Panc1 (cell line): ENCODE measurements at regions not wholly inside any gene's neighbourhood (a gene's known extent, or its start where the extent isn't known, plus 50 kb on each side); places are given as distances from the start of the nearest gene placed in this dataset.

Experiments used
- ATAC-seq: fragments of 200-7000 bp; cut with Tn5 transposase; 2 replicates; pipeline ENCODE4 v1.9.1; 2020; ENCODE audit warnings: mild to moderate bottlenecking, moderate library complexity
- BruUV-seq: library from RNA; stranded (reverse); fragments of 400-500 nt; replicated peaks from 2 replicates; lab custom pipeline; 2021; lab: Mats Ljungman, UMichigan
- CTCF ChIA-PET: fragments of 300-600 bp; sonication (Branson Sonifier 250); formaldehyde crosslinking; loops from one replicate; lab custom pipeline; 2022; ENCODE audit warnings: antibody characterized with exemption; lab: Charles Lee
- POLR2A ChIA-PET: fragments of 300-600 bp; sonication (Branson Sonifier 250); formaldehyde crosslinking; loops from one replicate; lab custom pipeline; 2022; ENCODE audit warnings: antibody characterized with exemption; lab: Charles Lee
- DNase-seq: peaks from one replicate; pipeline ENCODE4 v3.0.0-alpha.2; 2010; ENCODE audit warnings: low read depth, low spot score
- H3K27ac ChIP-seq: 2 replicates; pipeline ENCODE4 v1.5.1; 2011; ENCODE audit warnings: mild to moderate bottlenecking, low read length, inconsistent platforms
- H3K27me3 ChIP-seq: fragments of 200-500 bp; sonication (Bioruptor generic); 2 replicates; pipeline ENCODE4 v1.6.0; 2014; ENCODE audit warnings: low read length, inconsistent platforms; ENCODE audit not compliant: control insufficient read depth, insufficient read depth
- H3K36me3 ChIP-seq: fragments of 200-500 bp; sonication (Bioruptor generic); 2 replicates; pipeline ENCODE4 v1.5.1; 2014; ENCODE audit warnings: inconsistent platforms, mild to moderate bottlenecking, low read length, moderate library complexity; ENCODE audit not compliant: control insufficient read depth, insufficient read depth
- H3K4me1 ChIP-seq: 2 replicates; pipeline ENCODE4 v1.5.1; 2011; ENCODE audit warnings: inconsistent platforms, mild to moderate bottlenecking, low read length, moderate library complexity; ENCODE audit not compliant: control insufficient read depth, insufficient read depth
- H3K4me3 ChIP-seq, 2 experiments: 2 replicates each; pipeline ENCODE4 v1.5.1; 2011 to 2012; ENCODE audit warnings: low read depth in 2 of 2, low read length in 2 of 2, mild to moderate bottlenecking in 2 of 2, inconsistent platforms in 1 of 2, moderate library complexity in 1 of 2
- H3K9me3 ChIP-seq: fragments of 200-500 bp; sonication (Bioruptor generic); 2 replicates; pipeline ENCODE4 v1.5.1; 2014; ENCODE audit warnings: low read depth, mild to moderate bottlenecking, inconsistent platforms, low read length, moderate library complexity; ENCODE audit not compliant: control insufficient read depth, insufficient read depth
- POLR2AphosphoS5 ChIP-seq: IDR thresholded peaks from 2 replicates; pipeline ENCODE4 v1.6.1; 2012; ENCODE audit warnings: mild to moderate bottlenecking, low read depth, low read length, moderate library complexity
- SIN3A ChIP-seq: IDR thresholded peaks from 2 replicates; pipeline ENCODE4 v1.6.1; 2012; ENCODE audit warnings: low read depth, mild to moderate bottlenecking, low read length, moderate library complexity, borderline replicate concordance; ENCODE audit not compliant: insufficient read depth
- TCF7L2 ChIP-seq: IDR thresholded peaks from 2 replicates; pipeline ENCODE4 v1.6.1; 2011; ENCODE audit warnings: mild to moderate bottlenecking, low read depth, low read length, inconsistent platforms
- in situ Hi-C: cut with HindIII; loops from 2 replicates; pipeline ENCODE4 v1.10.0; 2016; ENCODE audit warnings: low sequenced_read_pairs, low pct_unique_long_range_greater_than_20kb
- intact Hi-C: fragments of 100-400 bp; cut with micrococcal nuclease; formaldehyde crosslinking; loops from one replicate; pipeline ENCODE4 v1.10.0; 2022; ENCODE audit not compliant: unreplicated experiment
- TF ChIP-seq, protein P1 (sequence below), 2 experiments: IDR thresholded peaks; 2 replicates each; pipeline ENCODE4 v1.6.1; 2011 to 2012; ENCODE audit warnings: low read depth in 2 of 2, control low read depth in 1 of 2, low read length in 1 of 2, mild to moderate bottlenecking in 1 of 2, moderate library complexity in 1 of 2; ENCODE audit not compliant: insufficient read depth in 1 of 2
- TF ChIP-seq, protein P2 (sequence below): fragments of 450-650 bp; IDR thresholded peaks from 2 replicates; pipeline ENCODE4 v1.5.1; 2017; ENCODE audit warnings: mild to moderate bottlenecking

DNA sequence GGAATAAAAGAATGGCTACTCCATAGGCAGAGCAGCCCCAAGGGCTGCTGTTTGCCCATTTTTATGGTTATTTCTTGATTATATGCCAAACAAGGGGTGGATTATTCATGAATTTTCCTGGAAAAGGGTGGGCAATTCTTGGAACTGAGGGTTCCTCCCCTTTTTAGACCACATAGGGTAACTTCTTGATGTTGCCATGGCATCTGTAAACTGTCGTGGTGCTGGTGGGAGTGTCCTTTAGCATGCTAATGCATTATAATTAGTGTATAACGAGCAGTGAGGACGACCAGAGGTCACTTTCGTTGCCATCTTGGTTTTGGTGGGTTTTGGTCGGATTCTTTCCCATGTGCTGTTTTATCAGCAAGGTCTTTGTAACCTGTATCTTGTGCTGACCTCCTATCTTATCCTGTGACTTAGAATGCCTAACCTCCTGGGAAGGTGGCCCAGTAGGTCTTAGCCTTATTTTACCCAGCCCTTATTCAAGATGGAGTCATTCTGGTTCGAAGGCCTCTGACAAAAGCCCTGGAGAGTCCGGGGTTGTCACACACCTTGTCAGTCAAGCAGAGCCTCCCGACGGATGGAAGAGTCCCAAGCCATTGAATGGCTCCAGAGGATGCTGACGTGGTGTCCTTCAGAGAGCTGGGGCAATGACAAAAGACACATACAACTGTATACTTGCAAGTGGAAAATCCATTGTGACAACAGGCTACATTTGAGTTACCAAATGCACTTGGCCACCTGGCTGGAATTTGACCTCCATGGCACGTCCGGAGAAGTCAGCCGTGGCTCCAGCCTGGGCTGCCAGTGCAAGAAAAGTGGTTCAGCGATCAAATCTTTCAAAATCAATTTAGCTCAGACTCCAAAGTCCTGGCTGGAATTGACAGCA, 67.1 kb upstream of the CLINT1 start:
- Histone ChIP-seq H3K9me3 (no peaks in the 10 kb centered on the region), H3K27ac (no peak overlapping the region), H3K4me1 (no peaks in the 10 kb centered on the region), H3K27me3 (no peaks in the 10 kb centered on the region), H3K4me3 (no peak overlapping the region), H3K36me3 (no peaks in the 10 kb centered on the region)
- ATAC-seq (no peak), DNase-seq (no peak)
- BruUV-seq, result no TSS peak
- ChIA-PET POLR2A (no interaction called here), CTCF (no interaction called here)
- intact Hi-C loops (no loop called here), in situ Hi-C loops (no loop called here)
- TF ChIP-seq POLR2AphosphoS5 (no peak), SIN3A (no peak), TCF7L2 (no peak)
- TF ChIP-seq, protein P1, sequence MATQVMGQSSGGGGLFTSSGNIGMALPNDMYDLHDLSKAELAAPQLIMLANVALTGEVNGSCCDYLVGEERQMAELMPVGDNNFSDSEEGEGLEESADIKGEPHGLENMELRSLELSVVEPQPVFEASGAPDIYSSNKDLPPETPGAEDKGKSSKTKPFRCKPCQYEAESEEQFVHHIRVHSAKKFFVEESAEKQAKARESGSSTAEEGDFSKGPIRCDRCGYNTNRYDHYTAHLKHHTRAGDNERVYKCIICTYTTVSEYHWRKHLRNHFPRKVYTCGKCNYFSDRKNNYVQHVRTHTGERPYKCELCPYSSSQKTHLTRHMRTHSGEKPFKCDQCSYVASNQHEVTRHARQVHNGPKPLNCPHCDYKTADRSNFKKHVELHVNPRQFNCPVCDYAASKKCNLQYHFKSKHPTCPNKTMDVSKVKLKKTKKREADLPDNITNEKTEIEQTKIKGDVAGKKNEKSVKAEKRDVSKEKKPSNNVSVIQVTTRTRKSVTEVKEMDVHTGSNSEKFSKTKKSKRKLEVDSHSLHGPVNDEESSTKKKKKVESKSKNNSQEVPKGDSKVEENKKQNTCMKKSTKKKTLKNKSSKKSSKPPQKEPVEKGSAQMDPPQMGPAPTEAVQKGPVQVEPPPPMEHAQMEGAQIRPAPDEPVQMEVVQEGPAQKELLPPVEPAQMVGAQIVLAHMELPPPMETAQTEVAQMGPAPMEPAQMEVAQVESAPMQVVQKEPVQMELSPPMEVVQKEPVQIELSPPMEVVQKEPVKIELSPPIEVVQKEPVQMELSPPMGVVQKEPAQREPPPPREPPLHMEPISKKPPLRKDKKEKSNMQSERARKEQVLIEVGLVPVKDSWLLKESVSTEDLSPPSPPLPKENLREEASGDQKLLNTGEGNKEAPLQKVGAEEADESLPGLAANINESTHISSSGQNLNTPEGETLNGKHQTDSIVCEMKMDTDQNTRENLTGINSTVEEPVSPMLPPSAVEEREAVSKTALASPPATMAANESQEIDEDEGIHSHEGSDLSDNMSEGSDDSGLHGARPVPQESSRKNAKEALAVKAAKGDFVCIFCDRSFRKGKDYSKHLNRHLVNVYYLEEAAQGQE (IDR thresholded peaks at IDR 0.05; ENCODE audit: insufficient read depth in 1 of 2, low read depth in 2 of 2, low read length in 1 of 2), result no peak
- TF ChIP-seq, protein P2, sequence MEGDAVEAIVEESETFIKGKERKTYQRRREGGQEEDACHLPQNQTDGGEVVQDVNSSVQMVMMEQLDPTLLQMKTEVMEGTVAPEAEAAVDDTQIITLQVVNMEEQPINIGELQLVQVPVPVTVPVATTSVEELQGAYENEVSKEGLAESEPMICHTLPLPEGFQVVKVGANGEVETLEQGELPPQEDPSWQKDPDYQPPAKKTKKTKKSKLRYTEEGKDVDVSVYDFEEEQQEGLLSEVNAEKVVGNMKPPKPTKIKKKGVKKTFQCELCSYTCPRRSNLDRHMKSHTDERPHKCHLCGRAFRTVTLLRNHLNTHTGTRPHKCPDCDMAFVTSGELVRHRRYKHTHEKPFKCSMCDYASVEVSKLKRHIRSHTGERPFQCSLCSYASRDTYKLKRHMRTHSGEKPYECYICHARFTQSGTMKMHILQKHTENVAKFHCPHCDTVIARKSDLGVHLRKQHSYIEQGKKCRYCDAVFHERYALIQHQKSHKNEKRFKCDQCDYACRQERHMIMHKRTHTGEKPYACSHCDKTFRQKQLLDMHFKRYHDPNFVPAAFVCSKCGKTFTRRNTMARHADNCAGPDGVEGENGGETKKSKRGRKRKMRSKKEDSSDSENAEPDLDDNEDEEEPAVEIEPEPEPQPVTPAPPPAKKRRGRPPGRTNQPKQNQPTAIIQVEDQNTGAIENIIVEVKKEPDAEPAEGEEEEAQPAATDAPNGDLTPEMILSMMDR, result no peak

DNA sequence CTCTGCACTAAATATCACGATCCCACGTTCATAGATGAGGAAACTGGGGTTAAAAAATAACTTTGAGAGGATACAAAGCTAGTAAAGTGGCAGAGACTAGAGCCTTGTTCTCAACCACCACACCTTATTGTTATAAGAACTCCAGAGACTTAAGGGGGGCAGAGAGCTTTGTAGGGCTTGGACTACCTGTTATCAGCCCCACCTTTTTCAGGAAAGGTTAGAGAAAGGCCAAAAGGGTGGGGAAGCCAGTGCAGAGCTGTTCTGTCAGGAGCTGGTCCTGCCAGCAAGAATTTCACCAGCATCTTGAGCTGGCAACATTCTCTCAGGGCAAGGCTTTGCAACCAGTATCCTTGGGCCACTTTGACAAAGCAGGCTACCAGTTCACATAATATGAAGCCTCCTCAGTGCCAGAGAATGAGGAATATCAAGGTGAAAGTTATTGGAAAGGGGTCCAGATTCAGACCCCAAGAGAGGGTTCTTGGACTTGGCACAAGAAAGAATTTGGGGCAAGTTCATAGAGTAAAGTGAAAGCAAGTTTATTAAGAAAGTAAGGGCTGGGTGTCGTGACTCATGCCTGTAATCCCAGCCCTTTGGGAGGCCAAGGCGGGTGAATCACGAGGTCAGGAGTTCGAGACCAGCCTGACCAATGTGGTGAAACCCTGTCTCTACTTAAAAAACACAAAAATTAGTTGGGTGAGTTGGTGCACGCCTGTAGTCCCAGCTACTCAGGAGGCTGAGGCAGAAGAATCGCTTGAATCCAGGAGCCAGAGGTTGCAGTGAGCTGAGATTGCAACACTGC, 66.2 kb upstream of the CLINT1 start:
- no peaks in the 10 kb centered on the region for H3K9me3 ChIP-seq
- H3K27me3 ChIP-seq, result no peaks in the 10 kb centered on the region
- TF ChIP-seq POLR2AphosphoS5 (no peak), SIN3A (no peak), TCF7L2 (no peak)
- TF ChIP-seq, protein P1 (IDR thresholded peaks at IDR 0.05; ENCODE audit: insufficient read depth in 1 of 2, low read depth in 2 of 2, low read length in 1 of 2), result no peak
- TF ChIP-seq, protein P2, result no peak
- ATAC-seq (no peak), DNase-seq (no peak)
- no peaks in the 10 kb centered on the region for H3K4me1 ChIP-seq
- no peak overlapping the region for H3K4me3 ChIP-seq
- in situ Hi-C loops, result no loop called here
- intact Hi-C loops, result no loop called here
- no TSS peak for BruUV-seq
- POLR2A ChIA-PET, result no interaction called here
- no peak overlapping the region for H3K27ac ChIP-seq
- CTCF ChIA-PET, result no interaction called here
- H3K36me3 ChIP-seq, result no peaks in the 10 kb centered on the region
